K562 (cell line): ENCODE measurements at regions not wholly inside any gene's neighbourhood (a gene's known extent, or its start where the extent isn't known, plus 50 kb on each side); places are given as distances from the start of the nearest gene placed in this dataset.

Source experiments
- ATAC-seq: fragments of 200-7000 bp; cut with Tn5 transposase; 3 replicates; pipeline ENCODE4 v1.9.1; 2020; ENCODE audit warnings: moderate library complexity
- BruUV-seq: library from RNA; stranded (reverse); fragments of 400-500 nt; replicated peaks from 2 replicates; lab custom pipeline; 2021; lab: Mats Ljungman, UMichigan
- CTCF ChIA-PET: fragments of 300-600 bp; formaldehyde crosslinking; extraction: SDS; loops from one replicate; lab custom pipeline; 2021; ENCODE audit warnings: low intra/inter-chr PET ratio; lab: Yijun Ruan, JAX
- POLR2A ChIA-PET: fragments of 300-600, 350-650 bp; sonication (Branson Sonifier 250); formaldehyde crosslinking; extraction: SDS; loops from one replicate; lab custom pipeline; 2021; ENCODE audit warnings: antibody characterized with exemption, inconsistent platforms; lab: Yijun Ruan, JAX
- DNase-seq, 4 experiments: peaks; one replicate each; pipeline versions ENCODE4 v3.0.0 to v3.0.0-alpha.2; 2011 to 2018; ENCODE audit warnings: low spot score in 3 of 4, mixed read lengths in 3 of 4; ENCODE audit errors: extremely low read depth in 1 of 4
- FAIRE-seq: peaks from 2 replicates; lab custom pipeline; 2011; peaks lifted over from hg19 to GRCh38; lab: Jason Lieb, UNC
- H2AFZ ChIP-seq: 2 replicates; pipeline ENCODE4 v1.6.0; 2011; ENCODE audit warnings: low read depth, low read length, control low read depth, inconsistent platforms
- H3K27ac ChIP-seq: fragments of 200-600 bp; 3 replicates; pipeline ENCODE4 v1.8.0; 2011; ENCODE audit warnings: low read depth, mild to moderate bottlenecking, control low read depth, inconsistent platforms, low read length, moderate library complexity, mixed read lengths; ENCODE audit errors: extremely low read depth
- H3K27me3 ChIP-seq, 2 experiments: fragments of 300-600 bp in 1 of 2; 2 replicates in 1 of 2; 3 replicates in 1 of 2; pipeline versions ENCODE4 v1.6.0 to v1.8.0; 2011; ENCODE audit warnings: inconsistent platforms in 2 of 2, low read length in 2 of 2, mild to moderate bottlenecking in 1 of 2, mixed read lengths in 1 of 2, moderate library complexity in 1 of 2; ENCODE audit not compliant: control insufficient read depth in 2 of 2, insufficient read depth in 2 of 2
- H3K36me3 ChIP-seq: fragments of 300-600 bp; 3 replicates; pipeline ENCODE4 v1.8.0; 2011; ENCODE audit warnings: mild to moderate bottlenecking, low read length, inconsistent platforms; ENCODE audit not compliant: control insufficient read depth, insufficient read depth
- H3K4me1 ChIP-seq, 2 experiments: fragments of 200-600 bp in 1 of 2; replicated peaks in 1 of 2; 2 replicates in 1 of 2; 3 replicates in 1 of 2; pipeline versions ENCODE4 v1.5.1 to v1.8.0; 2011; ENCODE audit warnings: inconsistent platforms in 2 of 2, low read length in 2 of 2, mild to moderate bottlenecking in 1 of 2, mixed read lengths in 1 of 2, moderate library complexity in 1 of 2; ENCODE audit not compliant: control insufficient read depth in 2 of 2, insufficient read depth in 2 of 2
- H3K4me2 ChIP-seq: 2 replicates; pipeline ENCODE4 v1.6.1; 2011; ENCODE audit warnings: low read length, control low read depth, inconsistent platforms, mixed read lengths; ENCODE audit not compliant: insufficient read depth
- H3K4me3 ChIP-seq: fragments of 200-600 bp; sonication (generic), shearing (Covaris generic); 2 replicates; pipeline ENCODE4 v1.5.1; 2016; ENCODE audit warnings: control low read depth, inconsistent platforms
- H3K79me2 ChIP-seq: fragments of 200-600 bp; 3 replicates; pipeline ENCODE4 v1.8.0; 2011; ENCODE audit warnings: low read length, inconsistent platforms; ENCODE audit not compliant: control insufficient read depth, insufficient read depth
- H3K9ac ChIP-seq, 2 experiments: 2 replicates each; pipeline versions ENCODE4 v1.6.0 to v1.6.1; 2011; ENCODE audit warnings: low read depth in 2 of 2, low read length in 2 of 2, control low read depth in 1 of 2, inconsistent platforms in 1 of 2, mild to moderate bottlenecking in 1 of 2, mixed read lengths in 1 of 2; ENCODE audit not compliant: insufficient read depth in 1 of 2
- H3K9me1 ChIP-seq: one replicate; pipeline ENCODE4 v1.6.0; 2011; ENCODE audit warnings: inconsistent platforms, mild to moderate bottlenecking, low read length, moderate library complexity; ENCODE audit not compliant: control insufficient read depth, insufficient read depth
- H3K9me3 ChIP-seq: replicated peaks from 2 replicates; pipeline ENCODE4 v1.5.1; 2011; ENCODE audit warnings: low read depth, low read length, inconsistent platforms; ENCODE audit not compliant: control insufficient read depth, insufficient read depth
- H4K20me1 ChIP-seq: replicated peaks from 2 replicates; pipeline ENCODE4 v1.6.1; 2011; ENCODE audit warnings: low read length, inconsistent platforms, mixed read lengths; ENCODE audit not compliant: control insufficient read depth, insufficient read depth
- ATF1 ChIP-seq, 2 experiments: fragments of 450-650 bp in 1 of 2; IDR thresholded peaks; 2 replicates each; pipeline ENCODE4 v1.6.1; 2016; ENCODE audit warnings: missing compliant biosample characterization in 1 of 2, missing genetic modification characterization in 1 of 2
- CBX2 ChIP-seq: fragments of 200-600 bp; sonication (generic); IDR thresholded peaks from one replicate; pipeline ENCODE4 v1.6.1; 2012; ENCODE audit warnings: mild to moderate bottlenecking, low read length, inconsistent platforms; ENCODE audit not compliant: insufficient read depth, poor library complexity, severe bottlenecking
- ELF4 ChIP-seq: fragments of 450-650 bp; formaldehyde crosslinking; IDR thresholded peaks from 2 replicates; pipeline ENCODE4 v1.4.0; 2022; ENCODE audit warnings: missing genetic modification characterization
- FOXK2 ChIP-seq, 2 experiments: fragments of 450-650 bp; IDR thresholded peaks in 1 of 2; conservative IDR thresholded peaks in 1 of 2; 2 replicates each; pipeline ENCODE4 v1.6.1; 2016; ENCODE audit warnings: low read depth in 2 of 2, mild to moderate bottlenecking in 1 of 2
- POLR2AphosphoS2 ChIP-seq: IDR thresholded peaks from 2 replicates; pipeline ENCODE4 v1.6.1; 2012; ENCODE audit warnings: low read length, improper control_type of control experiment
- RERE ChIP-seq: sonication (generic); formaldehyde crosslinking; IDR thresholded peaks from 2 replicates; pipeline ENCODE4 v1.8.0; 2023; ENCODE audit warnings: missing genetic modification reagents, mild to moderate bottlenecking, borderline replicate concordance
- ZBTB40 ChIP-seq, 2 experiments: fragments of 450-650 bp in 1 of 2; sonication (generic) in 1 of 2; formaldehyde crosslinking in 1 of 2; IDR thresholded peaks; 2 replicates each; pipeline versions ENCODE4 v1.7.1 to v1.9.0; 2016 to 2022; ENCODE audit warnings: inconsistent platforms in 1 of 2, mild to moderate bottlenecking in 1 of 2, missing genetic modification reagents in 1 of 2
- ZNF121 ChIP-seq: sonication (generic); formaldehyde crosslinking; conservative IDR thresholded peaks from 2 replicates; pipeline ENCODE4 v1.8.0; 2022; ENCODE audit warnings: missing genetic modification reagents
- whole genome bisulfite sequencing: fragments of 100-300 bp; shearing (Covaris generic); methylation state at CpG from one replicate; pipeline ENCODE4 v1.1.6; 2016; ENCODE audit warnings: low coverage, mixed read lengths; ENCODE audit not compliant: insufficient coverage; ENCODE audit errors: missing lambda C conversion rate; 5-methylcytosine and 5-hydroxymethylcytosine counted together
- in situ Hi-C: fragments of 300-500 bp; cut with MboI; formaldehyde crosslinking; loops from 4 replicates; pipeline ENCODE4 v1.15.0; 2018; ENCODE audit warnings: inconsistent platforms, mixed read lengths
- intact Hi-C: fragments of 100-400 bp; cut with micrococcal nuclease; formaldehyde crosslinking; loops from 2 replicates; pipeline ENCODE4 v1.14.2; 2022

GRCh38 chr3:34283751-34284150 is 485.3 kb downstream of the PDCD6IP start:
- no peak for ATAC-seq
- 3% methylated on average over 3 of the region's 3 CpGs for WGBS
- Histone ChIP-seq H3K79me2 (no peaks in the 10 kb centered on the region), H3K4me3 (no peak overlapping the region), H3K36me3 (no peaks in the 10 kb centered on the region), H3K27me3 (no peaks in the 10 kb centered on the region), H3K9ac (no peak overlapping the region), H3K4me1 (no peaks in the 10 kb centered on the region), H4K20me1 (no peaks in the 10 kb centered on the region), H3K9me3 (no peaks in the 10 kb centered on the region), H2AFZ (no peak overlapping the region), H3K27ac (no peak overlapping the region), H3K9me1 (no peaks in the 10 kb centered on the region), H3K4me2 (no peak overlapping the region)
- no peak for DNase-seq
- POLR2A ChIA-PET = interaction anchor here (0.6 to 1.1 kb wide), 2 partner anchors 17 to 19 kb away, joined by 3 read pairs; no protein-coding TSS in a partner anchor
- CTCF ChIA-PET = no interaction called here
- no TSS peak for BruUV-seq
- intact Hi-C loops = no loop called here
- no peak for FAIRE-seq
- in situ Hi-C loops = no loop called here
- no peak for TF ChIP-seq ATF1 (CRISPR knock-in tag; IDR thresholded peaks at IDR 0.05)
- TF ChIP-seq ATF1 (tag; IDR thresholded peaks at IDR 0.05) = no peak
- no peak for TF ChIP-seq RERE (CRISPR knock-in tag)
- no peak for TF ChIP-seq CBX2
- no peak for TF ChIP-seq POLR2AphosphoS2
- TF ChIP-seq ZBTB40 (IDR thresholded peaks at IDR 0.05) = no peak
- no peak for TF ChIP-seq ZBTB40 (CRISPR knock-in tag; IDR thresholded peaks at IDR 0.05)
- TF ChIP-seq ELF4 (CRISPR knock-in tag) = no peak
- TF ChIP-seq ZNF121 = no peak
- TF ChIP-seq FOXK2 (conservative IDR thresholded peaks at IDR 0.05 in 1 of 2, IDR thresholded peaks at IDR 0.05 in 1 of 2; ENCODE audit: low read depth in 2 of 2) = no peak
